22Rv1 (cell line): ENCODE measurements at regions not wholly inside any gene's neighbourhood (a gene's known extent, or its start where the extent isn't known, plus 50 kb on each side); places are given as distances from the start of the nearest gene placed in this dataset.

Experiments used
- CTCF ChIP-seq: fragments of 450-650 bp; IDR thresholded peaks from 2 replicates; pipeline ENCODE4 v1.5.1; 2017; ENCODE audit warnings: mild to moderate bottlenecking
- ZFX ChIP-seq: fragments of 450-650 bp; IDR thresholded peaks from 2 replicates; pipeline ENCODE4 v1.6.1; 2017; ENCODE audit warnings: antibody characterized with exemption, borderline replicate concordance

- no peak for TF ChIP-seq CTCF
- TF ChIP-seq ZFX = no peak
Measured at GRCh38 chr3:86152620-86153019, 838.3 kb downstream of the VGLL3 start.
